ENCODE measurements at regions not wholly inside any gene's neighbourhood (a gene's known extent, or its start where the extent isn't known, plus 50 kb on each side); places are given as distances from the start of the nearest gene placed in this dataset.

GRCh38 chr3:107870943-107871638 lies 219.7 kb downstream of the CD47 start:
- no peak for TF ChIP-seq CTCF (IDR thresholded peaks at IDR 0.05; ENCODE audit: borderline replicate concordance, insufficient read depth, low read depth, low read length)
- no peak overlapping the region for H3K4me3 ChIP-seq (ENCODE audit: low read depth, low read length)

GRCh38 chr3:107870096-107870495 lies 220.7 kb downstream of the CD47 start:
- no peak overlapping the region for H3K4me3 ChIP-seq (ENCODE audit: low read depth, low read length)
- no peak for TF ChIP-seq CTCF (IDR thresholded peaks at IDR 0.05; ENCODE audit: borderline replicate concordance, insufficient read depth, low read depth, low read length)

GRCh38 chr3:107868449-107868848 lies 222.4 kb downstream of the CD47 start:
- no peak for TF ChIP-seq CTCF (IDR thresholded peaks at IDR 0.05; ENCODE audit: borderline replicate concordance, insufficient read depth, low read depth, low read length)
- no peak overlapping the region for H3K4me3 ChIP-seq (ENCODE audit: low read depth, low read length)

- TF ChIP-seq CTCF (IDR thresholded peaks at IDR 0.05; ENCODE audit: borderline replicate concordance, insufficient read depth, low read depth, low read length), result no peak
- H3K4me3 ChIP-seq (ENCODE audit: low read depth, low read length), result no peak overlapping the region
Measured at GRCh38 chr3:107861904-107862303, 228.9 kb downstream of the CD47 start.

GRCh38 chr3:107861422-107861821 lies 229.4 kb downstream of the CD47 start:
- H3K4me3 ChIP-seq (ENCODE audit: low read depth, low read length), result no peak overlapping the region
- no peak for TF ChIP-seq CTCF (IDR thresholded peaks at IDR 0.05; ENCODE audit: borderline replicate concordance, insufficient read depth, low read depth, low read length)

Measured in GM12875 (cell line).